ENCODE measurements at regions not wholly inside any gene's neighbourhood (a gene's known extent, or its start where the extent isn't known, plus 50 kb on each side); places are given as distances from the start of the nearest gene placed in this dataset.

- DNase-seq (ENCODE audit: insufficient read length, low spot score), result no peak
- no peak for TF ChIP-seq POLR2A (IDR thresholded peaks at IDR 0.05; ENCODE audit: low read depth, low read length)
- FAIRE-seq, result no peak
Observed at GRCh38 chr10:93245147-93245546, 171.5 kb downstream of the CYP26A1 start.

GRCh38 chr10:93245779-93246178 lies 172.1 kb downstream of the CYP26A1 start:
- no peak for TF ChIP-seq POLR2A (IDR thresholded peaks at IDR 0.05; ENCODE audit: low read depth, low read length)
- DNase-seq (ENCODE audit: insufficient read length, low spot score), result no peak
- FAIRE-seq, result no peak

GRCh38 chr10:93248583-93249227 lies 175.0 kb downstream of the CYP26A1 start:
- FAIRE-seq, result no peak

GRCh38 chr10:93250010-93250409 lies 176.3 kb downstream of the CYP26A1 start:
- no peak for DNase-seq (ENCODE audit: insufficient read length, low spot score)
- TF ChIP-seq POLR2A (IDR thresholded peaks at IDR 0.05; ENCODE audit: low read depth, low read length), result no peak
- no peak for FAIRE-seq

More at GRCh38 chr10:93248583-93249227, 175.0 kb downstream of the CYP26A1 start:
- no peak for DNase-seq (ENCODE audit: insufficient read length, low spot score)
- no peak for TF ChIP-seq POLR2A (IDR thresholded peaks at IDR 0.05; ENCODE audit: low read depth, low read length)

GRCh38 chr10:93254180-93254853 lies 180.6 kb downstream of the CYP26A1 start:
- DNase-seq (ENCODE audit: insufficient read length, low spot score) (no peak), FAIRE-seq (no peak)
- TF ChIP-seq POLR2A (IDR thresholded peaks at IDR 0.05; ENCODE audit: low read depth, low read length), result no peak

GRCh38 chr10:93255546-93255945 lies 181.9 kb downstream of the CYP26A1 start:
- FAIRE-seq (no peak), DNase-seq (ENCODE audit: insufficient read length, low spot score) (no peak)
- no peak for TF ChIP-seq POLR2A (IDR thresholded peaks at IDR 0.05; ENCODE audit: low read depth, low read length)
